HG02943 (cell line): ENCODE measurements at regions not wholly inside any gene's neighbourhood (a gene's known extent, or its start where the extent isn't known, plus 50 kb on each side); places are given as distances from the start of the nearest gene placed in this dataset.

Experiments
- ATAC-seq: cut with Tn5 transposase; IDR thresholded peaks from one replicate; pipeline ENCODE4 v1.9.1; 2021; ENCODE audit warnings: mild to moderate bottlenecking, low read depth, moderate library complexity; ENCODE audit not compliant: unreplicated experiment

DNA sequence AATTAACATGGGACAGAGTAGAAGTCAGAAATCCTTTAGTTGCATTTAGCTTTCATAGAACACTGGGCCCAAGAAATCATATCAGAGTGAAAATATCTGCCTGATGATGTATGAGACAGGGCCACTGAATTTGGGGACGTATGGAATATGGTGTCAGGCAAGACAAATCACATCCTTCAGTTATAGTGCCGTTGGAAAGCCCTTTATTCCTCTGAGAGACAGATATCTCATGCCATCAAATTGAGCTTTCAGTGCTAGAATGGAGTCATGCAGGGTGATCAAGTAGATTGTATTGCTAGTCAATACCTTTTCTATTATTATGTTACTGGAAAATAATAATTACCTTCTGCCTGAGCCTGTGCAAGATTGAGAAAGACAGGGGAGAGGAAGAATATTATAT lies 398.2 kb upstream of the RARB start:
- ATAC-seq, result no peak

DNA sequence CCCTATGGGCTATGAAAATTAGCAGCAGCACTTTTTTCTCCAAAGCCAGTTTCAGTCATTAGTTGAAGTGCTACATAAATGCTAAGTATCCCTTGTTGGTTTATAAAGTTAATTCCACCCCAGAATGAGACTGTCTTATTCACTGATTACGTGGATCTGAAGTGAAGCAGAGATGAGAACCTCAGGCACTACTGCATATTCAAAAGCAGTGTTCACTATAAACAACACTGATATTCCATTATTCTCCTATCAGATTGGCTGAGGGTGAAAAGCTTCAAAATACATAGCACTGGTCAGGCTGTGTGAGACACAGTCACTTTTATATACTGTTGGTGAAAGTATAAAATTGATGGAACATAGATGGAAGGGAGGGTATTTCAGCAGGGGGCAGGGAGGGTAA lies 395.7 kb upstream of the RARB start:
- no peak for ATAC-seq

DNA sequence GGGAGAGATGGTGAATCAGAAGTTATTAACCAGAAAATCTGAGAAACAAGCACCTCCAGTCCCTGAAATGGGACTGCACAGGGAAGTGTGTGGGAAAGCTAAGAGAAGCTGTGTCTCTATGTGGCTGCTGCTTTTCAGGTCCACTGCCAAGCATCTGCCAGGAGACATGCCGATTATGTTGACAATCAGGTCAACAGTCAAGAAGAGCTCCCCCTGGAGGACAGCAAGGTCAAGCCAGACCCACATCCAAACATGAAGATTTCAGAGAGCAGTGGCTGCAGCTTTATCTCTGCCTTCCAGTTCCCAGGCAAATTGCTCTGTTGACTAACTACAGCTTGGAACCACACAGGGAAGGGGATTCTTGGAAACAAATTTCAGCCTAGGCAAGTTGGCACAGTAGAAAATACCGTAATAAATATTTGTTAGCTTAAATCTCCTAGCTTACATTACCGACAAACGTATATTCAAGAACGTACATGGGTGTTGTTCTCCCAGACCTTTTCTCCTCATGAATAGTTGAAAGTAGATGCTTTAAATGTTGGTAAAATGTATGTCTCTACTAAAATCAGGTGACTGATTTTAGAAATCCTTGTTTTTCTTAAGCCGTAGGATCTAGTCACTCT lies 394.5 kb upstream of the RARB start:
- ATAC-seq, result peak; percentile 73

DNA sequence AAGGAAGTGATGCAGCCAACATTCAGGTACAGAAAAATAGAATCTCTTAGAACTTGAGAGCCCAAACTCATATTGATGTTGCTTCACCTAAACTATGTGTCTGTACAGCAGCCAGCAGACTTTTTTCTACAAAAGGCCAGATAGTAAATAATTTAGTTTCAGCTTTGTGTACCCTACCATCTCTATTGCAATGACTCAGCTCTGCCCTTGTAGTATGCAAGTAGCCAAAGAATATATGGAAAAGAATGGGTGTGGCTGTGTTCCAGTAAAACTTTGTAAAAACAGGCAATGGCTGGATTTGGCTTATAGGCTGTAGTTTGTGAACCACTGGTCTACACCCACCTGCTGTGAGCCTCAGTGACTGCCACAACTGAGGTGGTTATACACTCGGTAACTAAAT lies 392.5 kb upstream of the RARB start:
- ATAC-seq, result no peak

DNA sequence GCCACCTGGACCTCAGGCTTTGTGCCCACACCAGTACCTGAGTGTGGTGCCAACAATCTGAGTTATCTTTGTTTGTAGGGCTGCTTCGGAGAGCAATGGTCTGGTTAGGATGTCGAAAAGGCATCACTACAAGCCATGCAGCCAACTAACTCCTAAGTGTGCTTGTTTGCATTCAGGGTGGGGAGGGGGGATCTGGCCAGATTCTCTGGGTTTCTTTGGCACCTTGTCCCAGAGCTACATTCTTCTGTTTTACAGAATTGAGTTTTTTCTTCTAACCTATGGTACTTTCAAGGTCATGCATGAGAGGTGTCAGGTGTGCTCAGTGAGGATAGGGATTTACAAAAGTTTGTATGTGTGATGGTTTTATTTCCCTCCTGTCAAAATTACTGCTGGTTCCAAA lies 391.4 kb upstream of the RARB start:
- ATAC-seq, result no peak

DNA sequence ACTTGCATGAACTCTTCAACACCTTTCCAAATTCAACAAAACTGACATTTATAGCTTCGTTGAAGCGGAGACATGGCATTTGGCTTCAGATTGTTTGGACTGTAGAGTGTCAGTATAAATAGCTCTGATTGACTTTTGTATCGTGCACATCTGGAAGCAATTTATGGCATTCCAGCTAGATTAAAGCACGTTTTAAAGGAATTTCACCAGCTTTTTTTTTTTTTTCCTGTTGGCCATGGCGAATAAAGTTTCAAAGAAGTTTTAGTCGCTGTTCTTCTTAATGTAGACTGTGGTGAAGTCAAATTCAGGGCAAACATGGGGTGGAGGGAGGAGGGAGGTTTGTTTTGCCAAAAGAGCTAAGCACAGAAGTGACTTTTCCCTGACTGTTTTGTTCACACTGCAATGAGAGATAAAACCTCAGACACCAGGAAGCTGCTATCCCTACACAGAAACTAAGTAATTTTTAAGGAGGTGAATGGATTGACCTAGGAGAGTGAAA lies 391.0 kb upstream of the RARB start:
- ATAC-seq, result no peak

DNA sequence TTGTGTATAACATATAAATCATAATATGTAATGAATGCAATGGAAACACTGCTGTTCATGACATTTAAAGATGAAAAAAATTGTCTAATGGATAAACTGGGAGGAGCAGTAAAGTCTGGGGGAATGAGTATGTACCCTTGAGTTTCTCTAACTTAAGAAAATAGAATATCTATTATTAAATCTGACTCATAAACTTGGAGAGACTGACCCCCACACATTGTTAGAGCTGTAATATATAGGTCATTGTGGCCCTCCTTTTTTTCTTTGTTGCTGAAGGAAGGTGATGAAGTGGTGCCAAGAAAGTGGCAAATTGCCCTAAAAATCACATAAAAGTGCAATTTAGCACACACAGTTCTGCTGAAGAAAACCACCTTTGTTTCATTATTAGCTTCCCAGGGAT lies 389.8 kb upstream of the RARB start:
- no peak for ATAC-seq

DNA sequence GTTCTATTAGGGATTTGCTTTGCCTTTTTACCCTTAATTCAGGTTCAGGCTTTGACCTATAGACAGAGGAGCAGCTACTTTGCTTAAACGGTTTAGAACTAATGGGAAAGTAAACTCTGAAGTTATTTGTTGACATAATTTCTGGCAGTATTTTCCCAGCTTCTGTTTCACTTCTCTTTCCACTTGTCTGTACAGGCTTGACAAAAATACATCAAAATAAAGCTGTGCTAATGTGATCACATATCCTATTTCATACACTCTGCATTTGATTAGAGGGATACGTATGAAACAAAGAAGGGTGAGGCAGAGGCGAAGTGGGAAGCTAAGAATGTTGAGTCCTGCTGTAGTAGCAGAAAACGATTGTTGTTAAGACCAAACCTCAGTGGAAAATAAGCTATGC lies 389.1 kb upstream of the RARB start:
- no peak for ATAC-seq

DNA sequence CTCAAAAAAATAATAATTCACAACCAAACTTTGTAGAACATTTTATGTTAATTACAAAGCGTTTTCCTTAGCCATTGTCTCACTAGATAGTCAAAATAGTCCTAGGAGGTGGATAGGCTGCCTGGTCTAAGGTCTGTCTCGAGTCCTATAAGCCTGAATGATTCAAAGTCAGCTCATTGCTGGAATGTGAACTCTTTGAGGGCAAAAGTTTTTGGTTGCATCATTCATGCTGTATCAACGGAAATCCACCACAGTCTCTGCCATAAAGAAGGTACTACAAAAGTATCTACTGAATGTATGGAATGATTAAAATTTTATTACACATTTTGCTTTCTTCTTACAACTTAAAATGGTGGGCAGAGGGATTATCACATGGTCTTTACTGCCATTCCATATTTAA lies 387.3 kb upstream of the RARB start:
- no peak for ATAC-seq

DNA sequence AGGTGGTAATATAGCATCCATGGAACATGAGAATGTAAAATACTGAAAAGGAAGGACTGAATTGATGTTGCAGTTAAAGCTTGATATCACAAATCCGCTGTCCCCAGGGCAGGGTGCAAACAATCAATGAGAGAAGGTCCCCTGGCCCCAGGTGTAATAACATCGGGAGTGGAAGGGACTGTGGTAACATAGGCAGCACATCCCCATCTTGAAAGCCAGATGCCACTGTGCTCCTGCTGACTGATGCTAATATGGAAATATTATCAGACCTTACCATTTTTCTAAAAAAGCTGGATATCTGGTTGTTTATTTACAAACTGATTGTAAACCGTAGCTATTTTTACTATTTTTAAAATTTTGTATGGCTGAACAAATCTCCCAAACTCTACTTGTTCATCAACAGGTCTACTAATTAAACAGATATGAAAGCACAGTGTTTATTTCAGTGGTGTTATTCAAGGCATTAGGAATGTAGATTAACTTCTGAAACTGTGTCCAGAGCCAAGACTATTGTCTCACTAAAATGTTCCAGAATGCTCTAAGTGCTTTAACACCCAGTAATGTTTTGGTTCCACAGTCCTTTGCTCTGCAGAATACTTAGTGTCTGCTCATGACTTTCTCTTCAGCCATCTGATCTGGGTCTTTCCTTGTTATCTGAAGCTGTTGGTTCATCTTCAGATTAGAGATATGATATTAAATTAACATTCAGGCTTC lies 386.0 kb upstream of the RARB start:
- no peak for ATAC-seq

DNA sequence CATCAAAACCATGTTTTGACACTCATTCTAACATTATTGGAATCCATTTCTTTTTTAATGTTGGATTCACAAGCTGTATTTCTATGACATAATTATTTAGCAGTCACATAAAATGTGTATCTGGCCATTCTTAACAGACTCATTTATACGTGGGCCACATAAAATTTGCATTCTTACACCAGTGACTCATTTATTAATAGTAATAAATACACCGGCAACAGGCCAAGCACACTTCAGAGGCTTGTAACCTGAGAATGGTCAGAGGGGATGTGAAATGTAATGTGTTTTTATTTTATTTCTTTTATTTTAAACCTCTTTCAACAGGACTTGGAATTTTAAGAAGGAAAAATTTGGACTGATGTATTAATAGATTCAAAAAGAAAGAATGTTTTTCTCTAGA lies 384.9 kb upstream of the RARB start:
- no peak for ATAC-seq

DNA sequence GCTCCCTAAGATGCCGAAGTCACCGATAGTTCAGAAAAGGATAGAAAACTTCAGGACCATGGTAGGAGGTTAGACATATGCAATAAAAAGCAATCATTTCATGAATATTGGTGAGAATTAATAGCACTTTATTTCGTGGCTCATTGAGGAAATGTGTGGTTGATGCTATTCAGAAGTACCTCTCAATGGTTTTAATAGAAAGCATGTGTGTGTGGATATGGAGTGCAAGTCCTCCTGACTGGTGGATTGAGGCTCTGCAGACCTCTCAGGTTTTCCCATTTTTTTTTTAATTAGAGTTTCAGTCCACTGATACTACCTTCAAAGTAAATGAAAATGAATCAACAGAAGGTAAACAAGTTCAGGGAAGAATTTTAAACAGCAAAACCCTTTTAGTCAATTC lies 384.3 kb upstream of the RARB start:
- ATAC-seq, result no peak

DNA sequence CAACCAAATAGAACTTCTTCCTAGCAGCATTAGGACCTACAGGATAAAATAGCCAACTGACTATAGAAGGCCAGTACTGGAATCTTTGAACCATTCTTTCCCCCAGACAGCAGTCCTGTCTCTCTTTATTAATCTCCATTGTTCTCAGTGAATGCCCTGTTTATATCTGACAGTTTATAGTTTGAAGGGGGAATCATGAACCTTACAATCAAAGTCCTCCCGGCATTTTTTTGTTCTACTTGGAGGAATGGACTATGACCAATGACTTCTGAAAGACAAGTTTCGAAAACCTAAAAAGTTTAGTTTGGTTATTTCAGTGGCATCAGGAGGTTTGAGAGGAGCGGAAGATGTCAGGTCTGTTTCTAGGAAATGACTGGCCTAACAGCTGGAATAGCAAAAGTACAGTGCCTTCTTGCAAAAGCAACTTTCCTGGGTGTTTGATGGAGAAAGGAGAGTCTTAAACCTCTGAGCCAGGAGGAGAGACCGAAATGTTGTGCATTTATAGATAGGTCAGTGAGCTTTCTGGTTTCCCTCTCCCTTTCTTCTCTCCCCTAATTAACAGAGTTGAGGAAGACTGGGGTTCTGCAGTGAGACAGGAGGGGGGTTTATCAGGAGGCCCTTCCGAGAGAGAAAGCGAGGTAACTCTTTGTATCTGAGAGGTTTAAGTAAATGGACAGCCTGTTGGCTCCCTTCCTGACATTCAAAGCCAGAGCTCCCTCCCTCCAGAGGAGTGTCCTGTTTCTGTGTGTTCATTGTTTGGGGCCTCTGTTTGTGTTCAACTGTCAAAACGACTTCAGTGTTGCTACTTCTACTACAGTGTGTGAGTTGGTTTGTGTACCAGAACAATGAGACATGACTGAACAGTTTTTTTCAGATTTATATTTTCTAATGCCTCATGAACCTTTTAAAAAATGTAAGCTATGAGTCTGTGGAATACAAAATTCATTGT lies 383.0 kb upstream of the RARB start:
- no peak for ATAC-seq

DNA sequence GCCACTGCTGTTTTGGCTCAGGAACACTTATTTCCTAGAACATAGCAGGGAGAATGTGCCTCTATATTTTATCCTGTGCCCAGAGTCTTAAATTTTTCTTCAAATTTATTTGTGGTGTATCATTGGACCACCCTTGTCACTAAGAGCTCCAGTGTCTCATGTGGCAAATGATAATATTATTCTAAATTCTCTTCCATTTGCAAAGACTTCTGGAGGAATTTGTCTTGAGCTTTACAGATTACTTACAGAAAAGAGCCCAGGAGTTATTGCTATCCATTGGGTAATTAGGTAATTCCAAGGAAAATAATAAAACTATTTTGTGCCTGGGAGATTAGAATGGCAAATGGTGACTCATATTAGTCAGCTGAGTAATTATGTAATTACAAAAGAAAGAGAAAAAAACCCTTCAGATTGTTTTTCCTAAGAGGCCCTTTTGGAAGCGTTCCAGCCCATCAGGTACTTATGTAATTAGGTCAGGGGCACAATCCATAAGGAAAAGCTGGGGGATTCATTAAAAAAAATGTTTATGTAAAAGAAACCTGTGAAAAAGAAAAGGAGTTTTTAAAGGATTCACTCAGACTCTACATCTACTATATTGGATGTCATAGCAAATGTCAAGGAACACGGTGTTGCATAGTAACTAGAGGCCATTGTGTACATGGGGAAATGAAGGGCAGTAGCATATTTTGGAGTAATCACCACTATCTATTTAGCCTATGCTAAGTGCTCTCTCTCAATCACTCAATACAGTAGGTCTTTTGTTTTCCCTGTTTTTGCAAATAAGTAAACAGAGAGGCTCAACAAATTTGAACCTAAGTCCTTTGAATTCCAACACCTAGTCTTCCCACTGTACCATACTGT lies 380.9 kb upstream of the RARB start:
- ATAC-seq, result no peak

DNA sequence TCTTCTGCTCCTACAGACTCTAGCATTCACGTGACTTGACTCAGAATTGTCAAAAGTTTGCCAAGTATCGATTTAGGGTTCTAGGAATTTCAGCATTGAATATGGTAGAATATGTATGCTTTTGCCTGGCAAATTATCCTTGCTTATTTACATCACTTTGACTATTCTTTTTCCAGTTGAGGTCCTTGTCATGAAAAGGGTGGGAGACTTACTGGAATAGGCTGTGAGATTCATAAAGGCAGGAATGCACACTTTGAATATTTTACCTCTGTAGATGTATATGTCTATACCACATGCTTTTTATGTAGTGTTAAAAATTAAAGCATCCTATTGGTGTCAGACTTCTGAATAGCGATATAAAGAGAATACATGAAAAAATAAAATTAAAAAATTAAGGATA lies 378.8 kb upstream of the RARB start:
- ATAC-seq, result no peak

DNA sequence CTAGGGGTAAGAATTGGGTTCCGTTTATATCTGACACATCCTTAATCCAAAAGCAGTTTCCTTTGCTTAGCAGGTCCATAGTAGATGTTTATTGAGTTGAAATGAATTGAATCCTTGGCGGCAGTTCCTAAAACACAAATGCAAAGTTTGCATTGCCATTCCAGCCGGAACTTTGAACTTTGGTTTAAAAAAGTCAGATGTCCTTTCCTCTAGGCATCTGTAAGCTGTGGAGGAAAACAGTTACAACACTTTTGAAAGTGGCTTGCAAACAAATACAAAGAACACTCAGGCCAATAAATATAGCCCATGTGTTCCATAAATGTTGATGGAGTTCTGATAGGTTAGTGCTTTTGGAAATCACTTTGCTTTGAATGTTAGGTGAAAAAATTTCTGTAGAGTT lies 374.7 kb upstream of the RARB start:
- ATAC-seq, result no peak

DNA sequence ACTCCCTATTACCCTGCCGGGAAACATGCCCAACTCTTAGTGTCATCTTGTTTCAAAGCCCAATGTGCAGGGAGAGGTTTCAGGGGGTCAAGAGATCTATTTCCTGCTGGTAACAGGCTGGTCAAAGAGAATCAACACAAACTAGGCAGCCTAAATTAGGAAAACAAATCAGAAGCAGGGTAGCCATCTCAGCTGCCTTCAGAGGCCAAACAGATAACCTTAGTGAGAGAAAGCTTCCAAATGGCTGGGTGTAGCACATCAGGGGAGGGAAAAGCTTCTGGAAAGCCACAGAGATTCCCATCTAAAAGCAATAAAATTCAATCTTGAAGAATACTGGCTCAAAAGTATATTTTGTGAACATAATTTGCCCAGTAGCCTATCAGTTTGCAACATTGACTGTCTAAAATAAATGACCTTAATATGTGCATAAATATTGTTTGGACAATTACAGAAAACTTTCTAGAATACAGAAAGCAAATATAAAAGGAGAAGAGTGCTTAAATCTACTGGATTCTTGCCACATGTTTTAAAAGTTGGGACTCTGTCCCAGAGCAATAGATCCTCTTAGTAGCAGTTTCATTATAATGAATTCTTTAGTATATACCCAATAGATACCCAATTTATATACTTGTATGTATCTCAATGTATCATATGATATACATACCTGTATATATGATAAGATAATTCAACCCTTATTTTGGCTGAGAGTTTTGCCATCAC lies 371.9 kb upstream of the RARB start:
- no peak for ATAC-seq

DNA sequence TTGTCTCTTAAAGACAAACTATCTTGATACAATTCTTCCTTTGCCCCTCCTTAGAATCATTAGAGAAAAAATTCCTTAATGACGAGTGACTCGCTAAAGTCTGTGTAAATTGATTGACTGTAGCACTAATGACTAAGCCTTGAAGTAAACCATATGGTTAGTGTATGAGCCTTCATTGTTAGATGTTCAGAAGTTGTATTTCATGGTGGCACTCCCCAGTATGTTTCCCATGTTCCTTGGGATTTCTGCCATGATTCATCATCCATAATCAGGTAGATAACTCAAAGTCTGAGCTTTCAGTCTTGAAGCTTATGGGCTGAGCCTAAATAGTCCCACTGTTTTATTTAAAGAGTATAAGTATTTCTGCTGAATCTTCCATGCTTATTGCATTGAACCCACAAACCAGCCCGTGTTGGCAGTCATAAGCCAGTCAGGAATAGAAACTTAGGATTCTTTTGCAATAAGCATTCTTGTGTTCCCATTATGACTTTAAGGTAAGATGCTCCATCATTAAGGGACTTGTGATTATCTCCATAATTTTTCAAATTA lies 371.2 kb upstream of the RARB start:
- no peak for ATAC-seq

DNA sequence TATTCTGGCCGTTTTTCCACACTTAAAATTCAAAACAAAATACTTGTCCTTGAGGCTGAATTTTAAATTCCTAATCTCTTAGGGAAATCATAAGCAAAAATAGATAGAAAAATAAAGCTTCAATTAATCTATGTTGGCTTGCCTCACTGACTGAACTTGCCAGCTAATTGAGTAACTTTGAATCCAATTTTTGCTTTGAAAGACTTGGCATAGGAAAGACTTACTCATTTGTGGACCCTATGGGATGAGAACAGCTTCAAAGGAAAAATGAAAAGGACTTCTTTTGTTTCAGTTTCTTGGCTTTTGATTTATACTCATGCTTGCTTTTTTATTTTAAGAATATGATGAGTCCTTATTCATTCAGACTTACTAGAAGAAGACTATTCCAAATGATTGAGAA lies 370.7 kb upstream of the RARB start:
- no peak for ATAC-seq
